CD4-positive, alpha-beta T cell (primary cell): ENCODE measurements at regions not wholly inside any gene's neighbourhood (a gene's known extent, or its start where the extent isn't known, plus 50 kb on each side); places are given as distances from the start of the nearest gene placed in this dataset.
"Not testable (repeated sequence)": the region's sequence is repeated elsewhere in the genome, so short reads cannot be mapped to it uniquely, and the experiment has no call there.

Source experiments
- ATAC-seq: fragments of 200-7000 bp; cut with Tn5 transposase; one replicate; pipeline ENCODE4 v1.10.0; 2022; ENCODE audit warnings: mild to moderate bottlenecking; ENCODE audit not compliant: poor library complexity
- CTCF ChIA-PET: fragments of 350-600 bp; sonication (Branson Sonifier 250); formaldehyde crosslinking; loops from one replicate; lab custom pipeline; 2021; ENCODE audit warnings: antibody characterized with exemption, inconsistent platforms; lab: Charles Lee
- POLR2A ChIA-PET: fragments of 350-600 bp; sonication (Branson Sonifier 250); formaldehyde crosslinking; loops from one replicate; lab custom pipeline; 2021; ENCODE audit warnings: antibody characterized with exemption, inconsistent platforms; lab: Charles Lee
- DNase-seq, 14 experiments: peaks; one replicate each; pipeline ENCODE4 v3.0.0-alpha.2; 2013 to 2020; ENCODE audit warnings: mixed read lengths in 2 of 14
- H3K27ac ChIP-seq, 2 donors: one replicate each; pipeline versions ENCODE4 v1.5.1 to v1.7.0; 2013; ENCODE audit warnings: low read length in 2 of 2, low read depth in 1 of 2, mild to moderate bottlenecking in 1 of 2
- H3K27me3 ChIP-seq, 2 experiments: 1 replicate in 1 of 2; 2 replicates in 1 of 2; pipeline versions ENCODE4 v1.6.1 to v1.7.0; 2013; ENCODE audit warnings: low read length in 2 of 2, control low read depth in 1 of 2, mild to moderate bottlenecking in 1 of 2, moderate library complexity in 1 of 2; ENCODE audit not compliant: insufficient read depth in 2 of 2, control insufficient read depth in 1 of 2
- H3K36me3 ChIP-seq: one replicate; pipeline ENCODE4 v1.6.1; 2013; ENCODE audit warnings: low read length, control low read depth; ENCODE audit not compliant: insufficient read depth
- H3K4me1 ChIP-seq: one replicate; pipeline ENCODE4 v1.6.1; 2013; ENCODE audit warnings: low read length, control low read depth; ENCODE audit not compliant: insufficient read depth
- H3K4me3 ChIP-seq: one replicate; pipeline ENCODE4 v1.5.1; 2013; ENCODE audit warnings: mild to moderate bottlenecking, low read length, moderate library complexity
- H3K9me3 ChIP-seq, 2 experiments: 1 replicate in 1 of 2; 2 replicates in 1 of 2; pipeline versions ENCODE4 v1.6.1 to v1.7.0; 2013; ENCODE audit warnings: low read length in 2 of 2, mild to moderate bottlenecking in 2 of 2, control low read depth in 1 of 2, moderate library complexity in 1 of 2; ENCODE audit not compliant: control insufficient read depth in 1 of 2, insufficient read depth in 1 of 2
- H3K27ac Mint-ChIP-seq: one replicate; pipeline ENCODE4 v1.8.0; 2020; ENCODE audit warnings: mixed read lengths
- H3K27me3 Mint-ChIP-seq: one replicate; pipeline ENCODE4 v1.8.0; 2021; ENCODE audit warnings: mixed read lengths
- H3K36me3 Mint-ChIP-seq: one replicate; pipeline ENCODE4 v1.8.0; 2021; ENCODE audit warnings: low read depth, mixed read lengths
- H3K4me1 Mint-ChIP-seq: one replicate; pipeline ENCODE4 v1.8.0; 2021; ENCODE audit warnings: low read depth, mixed read lengths
- H3K4me3 Mint-ChIP-seq: one replicate; pipeline ENCODE4 v1.8.0; 2020; ENCODE audit warnings: mild to moderate bottlenecking, mixed read lengths
- H3K9me3 Mint-ChIP-seq: one replicate; pipeline ENCODE4 v1.8.0; 2020; ENCODE audit warnings: mixed read lengths
- CTCF ChIP-seq: fragments of 200-600 bp; IDR thresholded peaks from one replicate; pipeline ENCODE4 v1.8.0; 2022; ENCODE audit warnings: antibody characterized with exemption, mild to moderate bottlenecking
- intact Hi-C, 2 experiments: fragments of 100-400 bp; cut with DNase I in 1 of 2; cut with micrococcal nuclease in 1 of 2; formaldehyde crosslinking; loops; one replicate each; pipeline versions ENCODE4 v1.15.1 to v1.9.0; 2023 to 2025; cut with DNase I, micrococcal nuclease

GRCh38 chr6:121732641-121733040, 297.2 kb downstream of the GJA1 start:
- Histone ChIP-seq H3K27me3 (no peaks in the 10 kb centered on the region), H3K27ac (no peak overlapping the region), H3K9me3 (peaks cover 0 to 14% of the 10 kb centered on the region in 2 experiments), H3K4me3 (no peak overlapping the region), H3K36me3 (no peaks in the 10 kb centered on the region), H3K4me1 (no peaks in the 10 kb centered on the region)
- no peak overlapping the region for H3K27ac Mint-ChIP-seq
- H3K27me3 Mint-ChIP-seq: no peaks in the 10 kb centered on the region
- ChIA-PET CTCF (no interaction called here), POLR2A (no interaction called here)
- no peaks in the 10 kb centered on the region for H3K36me3 Mint-ChIP-seq
- no peaks in the 10 kb centered on the region for H3K4me1 Mint-ChIP-seq
- intact Hi-C loops: no loop called here
- no peak for DNase-seq
- ATAC-seq: no peak
- H3K9me3 Mint-ChIP-seq: peaks cover 7% of the 10 kb centered on the region
- TF ChIP-seq CTCF: no peak
- H3K4me3 Mint-ChIP-seq: no peak overlapping the region

DNA sequence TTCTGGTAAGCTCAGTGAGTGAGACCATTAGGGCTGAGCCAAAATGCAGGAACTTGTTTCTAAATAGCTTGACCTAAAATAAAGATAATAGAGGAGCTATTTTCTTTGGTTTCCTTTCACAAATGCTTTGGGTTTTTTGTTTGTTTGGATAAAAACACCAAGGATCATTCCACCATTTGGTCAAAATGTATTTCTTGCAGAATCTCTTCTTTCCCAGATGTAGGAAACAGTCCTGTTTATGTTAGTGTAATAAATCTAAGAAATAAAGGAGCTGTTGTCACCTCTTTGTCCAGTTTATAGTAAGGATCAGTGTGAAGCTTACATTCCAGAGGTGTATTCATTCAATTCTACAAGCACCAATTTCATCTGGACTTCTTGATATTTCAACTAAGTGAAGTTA, 297.8 kb downstream of the GJA1 start:
- ATAC-seq: no peak
- no peak for TF ChIP-seq CTCF
- peaks cover 7% of the 10 kb centered on the region for H3K9me3 Mint-ChIP-seq
- ChIA-PET CTCF (no interaction called here), POLR2A (no interaction called here)
- Histone ChIP-seq H3K9me3 (peaks cover 0 to 14% of the 10 kb centered on the region in 2 experiments), H3K4me3 (no peak overlapping the region), H3K4me1 (no peaks in the 10 kb centered on the region), H3K27me3 (no peaks in the 10 kb centered on the region), H3K36me3 (no peaks in the 10 kb centered on the region), H3K27ac (no peak overlapping the region)
- intact Hi-C loops: no loop called here
- H3K36me3 Mint-ChIP-seq: no peaks in the 10 kb centered on the region
- no peak overlapping the region for H3K4me3 Mint-ChIP-seq
- no peak for DNase-seq
- H3K4me1 Mint-ChIP-seq: no peaks in the 10 kb centered on the region
- no peak overlapping the region for H3K27ac Mint-ChIP-seq
- H3K27me3 Mint-ChIP-seq: no peaks in the 10 kb centered on the region

DNA sequence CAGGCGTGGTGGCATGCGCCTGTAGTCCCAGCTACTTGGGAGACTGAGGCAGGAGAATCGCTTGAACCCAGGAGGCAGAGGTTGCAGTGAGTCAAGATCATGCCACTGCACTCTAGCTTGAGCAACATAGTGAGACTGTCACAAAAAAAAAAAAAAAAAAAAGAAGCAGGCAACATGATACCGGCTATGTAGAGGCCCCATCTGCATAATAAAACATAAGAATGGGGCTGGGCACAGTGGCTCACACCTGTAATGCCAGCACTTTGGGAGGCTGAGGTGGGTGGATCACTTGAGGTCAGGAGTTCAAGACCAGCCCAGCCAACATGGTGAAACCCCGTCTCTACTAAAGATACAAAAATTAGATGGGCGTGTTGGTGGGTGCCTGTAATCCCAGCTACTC, 304.7 kb downstream of the GJA1 start:
- H3K27me3 ChIP-seq, H3K4me1 ChIP-seq, H3K36me3 Mint-ChIP-seq, H3K9me3 Mint-ChIP-seq, intact Hi-C loops, CTCF ChIA-PET, H3K4me1 Mint-ChIP-seq, H3K27ac Mint-ChIP-seq, H3K27ac ChIP-seq, H3K4me3 Mint-ChIP-seq, POLR2A ChIA-PET, H3K4me3 ChIP-seq, H3K9me3 ChIP-seq, DNase-seq, H3K36me3 ChIP-seq, H3K27me3 Mint-ChIP-seq, ATAC-seq: not testable (repeated sequence)

- H3K27me3 Mint-ChIP-seq: no peaks in the 10 kb centered on the region
- H3K9me3 ChIP-seq: peaks cover 0 to 5% of the 10 kb centered on the region in 2 experiments
- ATAC-seq: no peak
- ChIA-PET CTCF (no interaction called here), POLR2A (no interaction called here)
- no peaks in the 10 kb centered on the region for H3K9me3 Mint-ChIP-seq
- no peak overlapping the region for H3K4me3 ChIP-seq
- no peak overlapping the region for H3K27ac Mint-ChIP-seq
- no peaks in the 10 kb centered on the region for H3K36me3 ChIP-seq
- no peak overlapping the region for H3K4me3 Mint-ChIP-seq
- no peak for DNase-seq
- no peak for TF ChIP-seq CTCF
- no peaks in the 10 kb centered on the region for H3K4me1 Mint-ChIP-seq
- no peaks in the 10 kb centered on the region for H3K4me1 ChIP-seq
- H3K27me3 ChIP-seq: no peaks in the 10 kb centered on the region
- no peak overlapping the region for H3K27ac ChIP-seq
- H3K36me3 Mint-ChIP-seq: no peaks in the 10 kb centered on the region
- intact Hi-C loops: no loop called here
These were observed 308.2 kb downstream of the GJA1 start for GRCh38 chr6:121743691-121744090.
